HEK293 (cell line): ENCODE measurements at regions not wholly inside any gene's neighbourhood (a gene's known extent, or its start where the extent isn't known, plus 50 kb on each side); places are given as distances from the start of the nearest gene placed in this dataset.

Source experiments
- CTCF ChIA-PET: fragments of 350-600 bp; formaldehyde crosslinking; extraction: SDS; loops from one replicate; lab custom pipeline; 2021; ENCODE audit warnings: antibody characterized with exemption; lab: Yijun Ruan, JAX
- POLR2A ChIA-PET: fragments of 300-600 bp; formaldehyde crosslinking; extraction: SDS; loops from one replicate; lab custom pipeline; 2020; ENCODE audit warnings: antibody characterized with exemption, inconsistent platforms; lab: Yijun Ruan, JAX
- H3K27ac ChIP-seq: fragments of 200-500 bp; sonication (Bioruptor generic); 2 replicates; pipeline ENCODE4 v1.5.1; 2014; ENCODE audit warnings: low read depth, low read length, control low read depth, inconsistent platforms; ENCODE audit errors: extremely low read depth
- H3K36me3 ChIP-seq, 2 experiments: fragments of 200-500 bp in 1 of 2; sonication (Bioruptor generic) in 1 of 2; 1 replicate in 1 of 2; 2 replicates in 1 of 2; pipeline ENCODE4 v1.5.1; 2014 to 2017; ENCODE audit warnings: inconsistent platforms in 2 of 2, low read length in 2 of 2; ENCODE audit not compliant: control insufficient read depth in 2 of 2, insufficient read depth in 1 of 2
- H3K4me1 ChIP-seq: fragments of 200-500 bp; sonication (Bioruptor generic); 2 replicates; pipeline ENCODE4 v1.5.1; 2014; ENCODE audit warnings: mild to moderate bottlenecking, low read length, inconsistent platforms; ENCODE audit not compliant: control insufficient read depth, insufficient read depth
- H3K4me3 ChIP-seq: 2 replicates; pipeline ENCODE4 v1.5.1; 2011; ENCODE audit warnings: low read depth, mild to moderate bottlenecking, control low read depth, low read length, moderate library complexity
- H3K9me3 ChIP-seq: fragments of 200-500 bp; sonication (Bioruptor generic); 2 replicates; pipeline ENCODE4 v1.5.1; 2014; ENCODE audit warnings: low read depth, low read length, inconsistent platforms; ENCODE audit not compliant: control insufficient read depth, insufficient read depth
- HOXD13 ChIP-seq: sonication (generic); formaldehyde crosslinking; IDR thresholded peaks from 2 replicates; pipeline ENCODE4 v1.8.0; 2022; ENCODE audit warnings: missing genetic modification reagents, borderline replicate concordance
- WT1 ChIP-seq: fragments of 450-650 bp; formaldehyde crosslinking; IDR thresholded peaks from 2 replicates; pipeline ENCODE4 v1.5.1; 2016; ENCODE audit warnings: missing biosample characterization, missing genetic modification characterization
- ZNF24 ChIP-seq: fragments of 450-650 bp; formaldehyde crosslinking; IDR thresholded peaks from 2 replicates; pipeline ENCODE4 v1.5.1; 2016; ENCODE audit warnings: missing biosample characterization, missing genetic modification characterization
- ZNF248 ChIP-seq: fragments of 450-650 bp; formaldehyde crosslinking; IDR thresholded peaks from 2 replicates; pipeline ENCODE4 v1.5.1; 2017; ENCODE audit warnings: missing biosample characterization, missing genetic modification characterization
- ZNF366 ChIP-seq: fragments of 450-650 bp; formaldehyde crosslinking; conservative IDR thresholded peaks from 2 replicates; pipeline ENCODE4 v1.5.1; 2016; ENCODE audit warnings: missing biosample characterization, missing genetic modification characterization
- ZNF416 ChIP-seq: fragments of 450-650 bp; formaldehyde crosslinking; IDR thresholded peaks from 2 replicates; pipeline ENCODE4 v1.5.1; 2016; ENCODE audit warnings: missing biosample characterization, missing genetic modification characterization
- ZNF621 ChIP-seq: fragments of 450-650 bp; formaldehyde crosslinking; IDR thresholded peaks from 2 replicates; pipeline ENCODE4 v1.5.1; 2017; ENCODE audit warnings: missing biosample characterization, missing genetic modification characterization
- ZNF624 ChIP-seq: fragments of 450-650 bp; formaldehyde crosslinking; IDR thresholded peaks from 2 replicates; pipeline ENCODE4 v1.5.1; 2017; ENCODE audit warnings: missing biosample characterization, missing genetic modification characterization
- ZSCAN16 ChIP-seq: fragments of 450-650 bp; formaldehyde crosslinking; IDR thresholded peaks from 2 replicates; pipeline ENCODE4 v1.5.1; 2016; ENCODE audit warnings: missing biosample characterization, missing genetic modification characterization
- TF ChIP-seq, protein P1 (sequence below): fragments of 450-650 bp; formaldehyde crosslinking; IDR thresholded peaks from 2 replicates; pipeline ENCODE4 v1.5.0; 2017; ENCODE audit warnings: missing biosample characterization, missing genetic modification characterization, borderline replicate concordance
- TF ChIP-seq, protein P2 (sequence below): fragments of 450-650 bp; formaldehyde crosslinking; IDR thresholded peaks from 2 replicates; pipeline ENCODE4 v1.5.1; 2016; ENCODE audit warnings: missing biosample characterization, missing genetic modification characterization
- TF ChIP-seq, protein P3 (sequence below): fragments of 450-650 bp; formaldehyde crosslinking; IDR thresholded peaks from 2 replicates; pipeline ENCODE4 v1.5.1; 2016; ENCODE audit warnings: missing biosample characterization, missing genetic modification characterization
- TF ChIP-seq, protein P4 (sequence below): fragments of 450-650 bp; formaldehyde crosslinking; IDR thresholded peaks from 2 replicates; pipeline ENCODE4 v1.5.1; 2016; ENCODE audit warnings: missing biosample characterization, missing genetic modification characterization

DNA sequence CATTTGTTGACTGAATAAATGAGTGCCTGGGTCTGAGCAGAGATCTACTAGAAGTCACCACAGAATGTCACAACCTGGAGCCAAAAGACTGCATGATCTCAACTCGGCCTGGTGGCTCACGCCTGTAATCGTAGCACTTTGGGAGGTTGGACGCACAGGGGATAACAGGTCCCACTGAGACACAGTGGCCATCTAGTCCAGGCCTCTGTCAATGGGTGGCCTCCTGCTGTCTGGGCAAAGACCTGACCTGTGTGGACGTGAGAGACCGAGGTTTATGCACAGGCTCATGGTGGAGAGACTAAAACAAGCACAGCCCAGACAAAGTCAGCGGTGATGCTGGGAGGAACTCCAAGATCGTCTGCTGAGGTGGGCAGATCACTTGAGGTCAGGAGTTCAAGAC is 103.0 kb upstream of the BACE2 start:
- no peaks in the 10 kb centered on the region for H3K36me3 ChIP-seq
- no peak overlapping the region for H3K4me3 ChIP-seq
- H3K9me3 ChIP-seq, result no peaks in the 10 kb centered on the region
- no peaks in the 10 kb centered on the region for H3K4me1 ChIP-seq
- H3K27ac ChIP-seq, result no peak overlapping the region
- CTCF ChIA-PET, result interaction anchor here (2.3 kb wide), 1 partner anchor 599 kb away, joined by 7 read pairs; no protein-coding TSS in a partner anchor
- TF ChIP-seq WT1 (tag by site-specific recombination) (no peak), ZNF248 (tag by site-specific recombination) (no peak), HOXD13 (CRISPR knock-in tag) (no peak), ZNF621 (no peak), ZNF624 (tag by site-specific recombination) (no peak), ZSCAN16 (no peak), ZNF366 (tag by site-specific recombination) (no peak), ZNF24 (tag by site-specific recombination) (no peak), ZNF416 (tag by site-specific recombination) (no peak)
- TF ChIP-seq, protein P1, sequence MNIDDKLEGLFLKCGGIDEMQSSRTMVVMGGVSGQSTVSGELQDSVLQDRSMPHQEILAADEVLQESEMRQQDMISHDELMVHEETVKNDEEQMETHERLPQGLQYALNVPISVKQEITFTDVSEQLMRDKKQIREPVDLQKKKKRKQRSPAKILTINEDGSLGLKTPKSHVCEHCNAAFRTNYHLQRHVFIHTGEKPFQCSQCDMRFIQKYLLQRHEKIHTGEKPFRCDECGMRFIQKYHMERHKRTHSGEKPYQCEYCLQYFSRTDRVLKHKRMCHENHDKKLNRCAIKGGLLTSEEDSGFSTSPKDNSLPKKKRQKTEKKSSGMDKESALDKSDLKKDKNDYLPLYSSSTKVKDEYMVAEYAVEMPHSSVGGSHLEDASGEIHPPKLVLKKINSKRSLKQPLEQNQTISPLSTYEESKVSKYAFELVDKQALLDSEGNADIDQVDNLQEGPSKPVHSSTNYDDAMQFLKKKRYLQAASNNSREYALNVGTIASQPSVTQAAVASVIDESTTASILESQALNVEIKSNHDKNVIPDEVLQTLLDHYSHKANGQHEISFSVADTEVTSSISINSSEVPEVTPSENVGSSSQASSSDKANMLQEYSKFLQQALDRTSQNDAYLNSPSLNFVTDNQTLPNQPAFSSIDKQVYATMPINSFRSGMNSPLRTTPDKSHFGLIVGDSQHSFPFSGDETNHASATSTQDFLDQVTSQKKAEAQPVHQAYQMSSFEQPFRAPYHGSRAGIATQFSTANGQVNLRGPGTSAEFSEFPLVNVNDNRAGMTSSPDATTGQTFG (tag by site-specific recombination), result no peak
- TF ChIP-seq, protein P2, sequence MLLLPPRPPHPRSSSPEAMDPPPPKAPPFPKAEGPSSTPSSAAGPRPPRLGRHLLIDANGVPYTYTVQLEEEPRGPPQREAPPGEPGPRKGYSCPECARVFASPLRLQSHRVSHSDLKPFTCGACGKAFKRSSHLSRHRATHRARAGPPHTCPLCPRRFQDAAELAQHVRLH (tag by site-specific recombination), result no peak
- TF ChIP-seq, protein P3, sequence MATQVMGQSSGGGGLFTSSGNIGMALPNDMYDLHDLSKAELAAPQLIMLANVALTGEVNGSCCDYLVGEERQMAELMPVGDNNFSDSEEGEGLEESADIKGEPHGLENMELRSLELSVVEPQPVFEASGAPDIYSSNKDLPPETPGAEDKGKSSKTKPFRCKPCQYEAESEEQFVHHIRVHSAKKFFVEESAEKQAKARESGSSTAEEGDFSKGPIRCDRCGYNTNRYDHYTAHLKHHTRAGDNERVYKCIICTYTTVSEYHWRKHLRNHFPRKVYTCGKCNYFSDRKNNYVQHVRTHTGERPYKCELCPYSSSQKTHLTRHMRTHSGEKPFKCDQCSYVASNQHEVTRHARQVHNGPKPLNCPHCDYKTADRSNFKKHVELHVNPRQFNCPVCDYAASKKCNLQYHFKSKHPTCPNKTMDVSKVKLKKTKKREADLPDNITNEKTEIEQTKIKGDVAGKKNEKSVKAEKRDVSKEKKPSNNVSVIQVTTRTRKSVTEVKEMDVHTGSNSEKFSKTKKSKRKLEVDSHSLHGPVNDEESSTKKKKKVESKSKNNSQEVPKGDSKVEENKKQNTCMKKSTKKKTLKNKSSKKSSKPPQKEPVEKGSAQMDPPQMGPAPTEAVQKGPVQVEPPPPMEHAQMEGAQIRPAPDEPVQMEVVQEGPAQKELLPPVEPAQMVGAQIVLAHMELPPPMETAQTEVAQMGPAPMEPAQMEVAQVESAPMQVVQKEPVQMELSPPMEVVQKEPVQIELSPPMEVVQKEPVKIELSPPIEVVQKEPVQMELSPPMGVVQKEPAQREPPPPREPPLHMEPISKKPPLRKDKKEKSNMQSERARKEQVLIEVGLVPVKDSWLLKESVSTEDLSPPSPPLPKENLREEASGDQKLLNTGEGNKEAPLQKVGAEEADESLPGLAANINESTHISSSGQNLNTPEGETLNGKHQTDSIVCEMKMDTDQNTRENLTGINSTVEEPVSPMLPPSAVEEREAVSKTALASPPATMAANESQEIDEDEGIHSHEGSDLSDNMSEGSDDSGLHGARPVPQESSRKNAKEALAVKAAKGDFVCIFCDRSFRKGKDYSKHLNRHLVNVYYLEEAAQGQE (tag by site-specific recombination), result no peak
- POLR2A ChIA-PET, result interaction anchor here (0.7 kb wide), 1 partner anchor 29 kb away, joined by 3 read pairs; no protein-coding TSS in a partner anchor

DNA sequence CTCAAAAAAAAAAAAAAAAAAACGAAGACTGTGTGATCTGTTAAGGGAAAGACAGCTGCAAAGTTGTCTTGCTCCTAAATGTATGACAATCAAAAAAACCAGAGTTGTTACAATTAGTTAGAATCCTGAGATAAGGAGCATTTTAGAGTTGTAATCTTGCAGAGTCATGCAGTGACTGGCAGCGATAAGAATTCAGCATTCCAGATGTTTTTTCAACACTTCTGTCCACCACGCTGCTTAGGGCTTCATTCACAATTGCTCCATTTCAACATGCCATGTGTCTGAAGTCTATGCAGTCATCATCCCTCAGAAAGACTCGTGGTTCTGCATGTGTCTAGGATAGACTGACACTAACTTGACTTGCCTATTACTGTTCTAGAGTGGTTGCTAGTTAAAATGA is 102.4 kb upstream of the BACE2 start:
- ChIA-PET POLR2A (interaction anchor here (0.7 kb wide), 1 partner anchor 28 kb away, joined by 3 read pairs; no protein-coding TSS in a partner anchor), CTCF (interaction anchor here (2.3 kb wide), 1 partner anchor 599 kb away, joined by 7 read pairs; no protein-coding TSS in a partner anchor)
- Histone ChIP-seq H3K36me3 (no peaks in the 10 kb centered on the region), H3K27ac (no peak overlapping the region)
- TF ChIP-seq, protein P4, sequence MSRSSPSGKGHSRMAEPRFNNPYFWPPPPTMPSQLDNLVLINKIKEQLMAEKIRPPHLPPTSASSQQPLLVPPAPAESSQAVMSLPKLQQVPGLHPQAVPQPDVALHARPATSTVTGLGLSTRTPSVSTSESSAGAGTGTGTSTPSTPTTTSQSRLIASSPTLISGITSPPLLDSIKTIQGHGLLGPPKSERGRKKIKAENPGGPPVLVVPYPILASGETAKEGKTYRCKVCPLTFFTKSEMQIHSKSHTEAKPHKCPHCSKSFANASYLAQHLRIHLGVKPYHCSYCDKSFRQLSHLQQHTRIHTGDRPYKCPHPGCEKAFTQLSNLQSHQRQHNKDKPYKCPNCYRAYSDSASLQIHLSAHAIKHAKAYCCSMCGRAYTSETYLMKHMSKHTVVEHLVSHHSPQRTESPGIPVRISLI, result no peak
- TF ChIP-seq, all 188 proteins: peak for 0
- Histone ChIP-seq H3K9me3 (no peaks in the 10 kb centered on the region), H3K4me1 (no peaks in the 10 kb centered on the region), H3K4me3 (no peak overlapping the region)
